ENCODE measurements at regions not wholly inside any gene's neighbourhood (a gene's known extent, or its start where the extent isn't known, plus 50 kb on each side); places are given as distances from the start of the nearest gene placed in this dataset.

DNA sequence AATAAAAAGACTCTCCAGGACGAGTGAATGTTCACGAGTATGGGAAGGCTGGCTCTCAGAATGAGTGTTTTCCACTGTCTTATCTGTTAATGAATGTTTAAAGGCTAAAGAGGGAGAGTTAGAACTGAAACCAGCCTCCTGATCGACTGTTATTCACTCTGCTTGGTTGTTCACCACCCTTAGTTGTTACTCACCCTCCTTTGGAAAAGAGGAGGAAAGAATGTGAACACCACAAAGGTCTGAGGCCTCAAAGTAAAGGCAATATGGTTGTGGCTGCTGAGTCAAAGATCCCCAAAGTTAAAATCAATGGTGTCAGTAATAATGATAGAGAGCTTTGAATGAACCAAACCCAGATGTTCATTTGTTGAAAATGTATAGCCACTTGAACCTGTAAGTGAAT lies 1793.2 kb upstream of the PCDH20 start:
- no peaks in the 10 kb centered on the region for H3K27me3 Mint-ChIP-seq
- CTCF ChIA-PET = interaction anchor here (1.5 kb wide), 1 partner anchor 12 kb away, joined by 4 read pairs; no protein-coding TSS in a partner anchor
- H3K4me1 Mint-ChIP-seq = no peaks in the 10 kb centered on the region

GRCh38 chr13:63206461-63206860 lies 1790.8 kb upstream of the PCDH20 start:
- Mint-ChIP-seq H3K36me3 (no peaks in the 10 kb centered on the region), H3K27ac (no peak overlapping the region), H3K4me1 (no peaks in the 10 kb centered on the region), H3K9me3 (no peaks in the 10 kb centered on the region), H3K27me3 (no peaks in the 10 kb centered on the region), H3K4me3 (no peak overlapping the region)
- no peak for DNase-seq
- CTCF ChIA-PET = no interaction called here

More for the DNA sequence above, 1793.2 kb upstream of the PCDH20 start:
- DNase-seq = no peak
- Mint-ChIP-seq H3K4me3 (no peak overlapping the region), H3K36me3 (no peaks in the 10 kb centered on the region), H3K9me3 (peaks cover 2% of the 10 kb centered on the region), H3K27ac (no peak overlapping the region)

- no peaks in the 10 kb centered on the region for H3K36me3 Mint-ChIP-seq
- H3K4me1 Mint-ChIP-seq = no peaks in the 10 kb centered on the region
- H3K27me3 Mint-ChIP-seq = no peaks in the 10 kb centered on the region
- CTCF ChIA-PET = no interaction called here
- no peak overlapping the region for H3K27ac Mint-ChIP-seq
- no peaks in the 10 kb centered on the region for H3K9me3 Mint-ChIP-seq
- no peak for DNase-seq
- no peak overlapping the region for H3K4me3 Mint-ChIP-seq
Observed at GRCh38 chr13:63201493-63201892, 1785.8 kb upstream of the PCDH20 start.

DNA sequence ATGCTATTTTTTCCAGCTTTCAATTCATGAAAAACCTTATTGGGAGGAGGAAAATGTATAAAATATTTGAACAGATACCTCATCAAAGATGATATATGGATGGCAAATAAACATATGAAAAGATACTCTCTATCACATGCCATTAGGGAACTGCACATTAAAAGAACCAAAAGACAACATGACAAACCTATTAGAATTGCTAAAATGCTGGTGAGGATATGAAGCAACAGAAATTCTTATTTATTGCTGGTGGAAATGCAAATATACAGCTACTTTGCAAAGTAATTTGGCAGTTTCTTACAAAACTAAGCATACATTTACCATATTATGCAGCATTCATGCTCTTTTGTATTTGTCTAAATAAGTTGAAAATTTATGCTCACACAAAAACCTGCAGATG lies 1783.9 kb upstream of the PCDH20 start:
- Mint-ChIP-seq H3K36me3 (no peaks in the 10 kb centered on the region), H3K4me3 (no peak overlapping the region)

GRCh38 chr13:63198071-63198470 lies 1782.4 kb upstream of the PCDH20 start:
- Mint-ChIP-seq H3K27me3 (no peaks in the 10 kb centered on the region), H3K27ac (no peak overlapping the region), H3K4me1 (no peaks in the 10 kb centered on the region), H3K4me3 (no peak overlapping the region), H3K36me3 (no peaks in the 10 kb centered on the region), H3K9me3 (no peaks in the 10 kb centered on the region)
- CTCF ChIA-PET = no interaction called here
- no peak for DNase-seq

More for the DNA sequence above, 1783.9 kb upstream of the PCDH20 start:
- no peaks in the 10 kb centered on the region for H3K4me1 Mint-ChIP-seq
- H3K27ac Mint-ChIP-seq = no peak overlapping the region
- H3K27me3 Mint-ChIP-seq = no peaks in the 10 kb centered on the region
- DNase-seq = no peak
- H3K9me3 Mint-ChIP-seq = no peaks in the 10 kb centered on the region
- CTCF ChIA-PET = no interaction called here

- H3K4me3 Mint-ChIP-seq = no peak overlapping the region
Observed at GRCh38 chr13:63195726-63196125, 1780.1 kb upstream of the PCDH20 start.

DNA sequence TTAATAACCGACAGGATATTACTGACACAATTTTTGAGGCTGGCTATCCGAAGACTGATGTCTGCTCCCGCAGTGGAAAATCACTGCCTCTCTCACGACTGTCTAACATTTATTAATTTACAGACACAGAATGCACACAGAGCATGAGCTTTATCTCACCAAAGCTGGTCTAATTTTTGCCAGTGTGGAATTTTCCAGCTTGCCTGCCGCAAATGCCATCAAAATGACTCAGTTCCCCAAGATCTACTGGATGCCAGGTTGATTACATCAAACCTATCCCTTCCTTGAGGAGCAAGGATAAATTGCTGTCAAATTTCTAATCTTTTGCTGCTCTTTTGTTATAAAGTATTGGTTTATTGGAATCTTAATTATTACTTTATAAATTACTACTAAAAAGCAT lies 1775.1 kb upstream of the PCDH20 start:
- Mint-ChIP-seq H3K36me3 (no peaks in the 10 kb centered on the region), H3K9me3 (peaks cover 6% of the 10 kb centered on the region), H3K4me1 (no peaks in the 10 kb centered on the region), H3K27me3 (no peaks in the 10 kb centered on the region), H3K4me3 (no peak overlapping the region), H3K27ac (no peak overlapping the region)
- CTCF ChIA-PET = no interaction called here
- no peak for DNase-seq

More at GRCh38 chr13:63195726-63196125, 1780.1 kb upstream of the PCDH20 start:
- no peak overlapping the region for H3K27ac Mint-ChIP-seq
- CTCF ChIA-PET = no interaction called here
- H3K4me1 Mint-ChIP-seq = no peaks in the 10 kb centered on the region
- peaks cover 4% of the 10 kb centered on the region for H3K9me3 Mint-ChIP-seq
- no peaks in the 10 kb centered on the region for H3K36me3 Mint-ChIP-seq
- no peaks in the 10 kb centered on the region for H3K27me3 Mint-ChIP-seq
- no peak for DNase-seq

- CTCF ChIA-PET = no interaction called here
Observed at GRCh38 chr13:63190219-63190618, 1774.6 kb upstream of the PCDH20 start.

DNA sequence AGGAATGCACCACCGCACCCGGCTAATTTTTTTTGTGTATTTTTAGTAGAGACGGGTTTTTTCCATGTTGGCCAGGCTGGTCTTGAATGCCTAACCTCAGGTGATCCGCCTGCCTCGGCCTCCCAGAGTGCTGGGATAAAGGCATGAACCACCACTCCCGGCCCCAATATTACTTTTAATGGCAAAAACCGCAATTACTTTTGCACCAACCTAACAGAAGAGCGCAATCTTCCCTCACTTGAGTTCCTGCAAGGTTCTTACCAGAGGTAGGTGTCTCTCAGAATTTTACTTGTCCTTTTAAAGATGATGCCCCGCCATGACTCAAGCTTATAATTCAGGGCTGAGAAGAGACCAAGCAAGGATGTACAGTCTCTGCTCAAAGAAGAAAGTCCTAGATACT lies 1774.1 kb upstream of the PCDH20 start:
- CTCF ChIA-PET = no interaction called here
- Mint-ChIP-seq H3K4me1 (no peaks in the 10 kb centered on the region), H3K27me3 (no peaks in the 10 kb centered on the region), H3K36me3 (no peaks in the 10 kb centered on the region), H3K4me3 (no peak overlapping the region), H3K27ac (no peak overlapping the region), H3K9me3 (peaks cover 6% of the 10 kb centered on the region)
- DNase-seq = no peak

More at GRCh38 chr13:63190219-63190618, 1774.6 kb upstream of the PCDH20 start:
- Mint-ChIP-seq H3K27me3 (no peaks in the 10 kb centered on the region), H3K27ac (no peak overlapping the region), H3K4me1 (no peaks in the 10 kb centered on the region), H3K36me3 (no peaks in the 10 kb centered on the region), H3K4me3 (no peak overlapping the region), H3K9me3 (peaks cover 6% of the 10 kb centered on the region)
- DNase-seq = no peak

- CTCF ChIA-PET = no interaction called here
- Mint-ChIP-seq H3K9me3 (peaks cover 5% of the 10 kb centered on the region), H3K27me3 (no peaks in the 10 kb centered on the region), H3K4me1 (no peaks in the 10 kb centered on the region), H3K4me3 (no peak overlapping the region), H3K36me3 (no peaks in the 10 kb centered on the region), H3K27ac (no peak overlapping the region)
- no peak for DNase-seq
Observed at GRCh38 chr13:63184693-63185092, 1769.0 kb upstream of the PCDH20 start.

DNA sequence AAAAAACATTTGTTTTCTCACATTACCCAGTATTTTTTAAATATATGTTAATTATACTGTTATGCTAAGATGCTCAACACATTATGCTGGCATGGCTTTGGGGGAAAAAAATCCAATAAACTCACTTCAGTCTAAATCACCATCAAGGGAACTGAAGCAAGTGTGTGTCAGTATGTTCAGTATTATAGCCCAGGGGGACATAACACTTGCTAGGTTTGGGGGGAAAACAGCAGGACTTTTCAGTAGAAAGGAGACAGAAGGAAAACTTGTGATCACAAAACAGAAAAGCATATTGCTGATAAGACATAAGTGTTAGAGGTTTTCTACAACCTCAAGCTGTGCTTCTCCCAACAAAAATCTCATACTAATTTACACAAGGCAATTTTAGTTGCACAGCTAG lies 1759.9 kb upstream of the PCDH20 start:
- CTCF ChIA-PET = no interaction called here
- peaks cover 14% of the 10 kb centered on the region for H3K9me3 Mint-ChIP-seq
- H3K36me3 Mint-ChIP-seq = no peaks in the 10 kb centered on the region
- no peak overlapping the region for H3K27ac Mint-ChIP-seq
- H3K4me3 Mint-ChIP-seq = no peak overlapping the region
- no peaks in the 10 kb centered on the region for H3K4me1 Mint-ChIP-seq
- H3K27me3 Mint-ChIP-seq = no peaks in the 10 kb centered on the region
- no peak for DNase-seq

GRCh38 chr13:63167699-63168337 lies 1752.2 kb upstream of the PCDH20 start:
- Mint-ChIP-seq H3K27ac (no peak overlapping the region), H3K4me3 (no peak overlapping the region), H3K36me3 (no peaks in the 10 kb centered on the region), H3K9me3 (no peaks in the 10 kb centered on the region), H3K4me1 (no peaks in the 10 kb centered on the region), H3K27me3 (no peaks in the 10 kb centered on the region)
- CTCF ChIA-PET = no interaction called here
- no peak for DNase-seq

DNA sequence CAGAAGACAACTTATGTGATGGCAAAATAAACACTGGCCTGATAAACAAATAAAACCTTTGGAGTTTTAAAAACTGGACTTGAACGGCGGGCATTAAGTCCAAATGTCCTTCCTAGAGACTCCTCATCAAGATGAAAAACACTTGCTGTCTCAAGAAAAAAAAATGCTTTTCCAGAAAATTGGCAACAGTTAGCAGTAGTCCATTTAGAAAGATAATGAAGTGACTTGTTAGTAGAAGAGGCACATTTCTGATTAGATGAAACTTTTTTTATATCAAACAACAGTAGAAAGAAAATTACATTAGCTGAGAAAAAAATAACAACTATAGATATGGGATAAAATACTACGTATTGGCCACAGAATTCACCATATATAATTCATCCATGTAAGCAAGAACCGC lies 1750.7 kb upstream of the PCDH20 start:
- no peaks in the 10 kb centered on the region for H3K36me3 Mint-ChIP-seq
- no peak overlapping the region for H3K27ac Mint-ChIP-seq
- H3K4me3 Mint-ChIP-seq = no peak overlapping the region
- CTCF ChIA-PET = interaction anchor here (0.9 kb wide), 1 partner anchor 12 kb away, joined by 3 read pairs; no protein-coding TSS in a partner anchor
- H3K4me1 Mint-ChIP-seq = no peaks in the 10 kb centered on the region
- H3K9me3 Mint-ChIP-seq = no peaks in the 10 kb centered on the region
- H3K27me3 Mint-ChIP-seq = no peaks in the 10 kb centered on the region
- no peak for DNase-seq

DNA sequence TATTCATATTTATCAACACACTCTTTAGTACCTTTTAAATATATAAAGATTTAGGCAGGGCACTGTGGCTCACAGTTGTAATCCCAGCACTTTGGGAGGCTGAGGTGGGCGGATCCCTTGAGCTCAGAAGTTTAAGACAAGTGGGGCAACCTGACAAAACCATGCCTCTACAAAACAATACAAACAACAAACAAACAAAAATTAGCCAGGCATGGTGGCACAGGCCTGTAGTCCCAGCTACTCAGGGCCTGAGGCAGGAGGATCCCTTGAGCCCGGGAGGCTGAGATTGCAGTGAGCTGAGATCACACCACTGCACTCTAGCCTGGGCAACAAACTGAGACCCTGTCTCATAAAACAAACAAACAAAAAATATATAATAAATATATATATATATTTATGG lies 1748.3 kb upstream of the PCDH20 start:
- H3K4me1 Mint-ChIP-seq = no peaks in the 10 kb centered on the region
- no peak overlapping the region for H3K4me3 Mint-ChIP-seq
- CTCF ChIA-PET = no interaction called here

DNA sequence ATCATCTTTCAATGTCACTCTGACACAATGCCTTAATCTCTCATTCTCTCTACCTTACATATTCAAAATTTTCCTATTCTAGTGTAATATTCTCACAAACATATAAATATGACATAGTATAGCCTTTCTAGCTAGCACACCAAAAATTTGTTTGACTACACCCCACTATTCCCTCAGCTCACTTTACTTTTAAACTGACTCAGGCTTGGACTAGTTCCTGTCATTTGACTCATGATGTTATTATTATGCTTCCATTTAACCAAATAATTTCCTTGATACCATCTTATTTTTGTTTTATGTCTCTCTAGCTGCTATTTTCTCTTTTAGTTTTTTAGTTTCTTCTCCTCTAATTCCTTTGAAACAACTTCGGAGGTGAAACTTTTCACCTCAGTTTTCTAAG lies 1745.6 kb upstream of the PCDH20 start:
- no peaks in the 10 kb centered on the region for H3K27me3 Mint-ChIP-seq
- H3K27ac Mint-ChIP-seq = no peak overlapping the region
- no peak for DNase-seq
- H3K36me3 Mint-ChIP-seq = no peaks in the 10 kb centered on the region
- CTCF ChIA-PET = no interaction called here
- no peak overlapping the region for H3K4me3 Mint-ChIP-seq
- no peaks in the 10 kb centered on the region for H3K9me3 Mint-ChIP-seq
- H3K4me1 Mint-ChIP-seq = no peaks in the 10 kb centered on the region

More for the DNA sequence above, 1748.3 kb upstream of the PCDH20 start:
- Mint-ChIP-seq H3K36me3 (no peaks in the 10 kb centered on the region), H3K9me3 (no peaks in the 10 kb centered on the region), H3K27me3 (no peaks in the 10 kb centered on the region), H3K27ac (no peak overlapping the region)
- DNase-seq = no peak

DNA sequence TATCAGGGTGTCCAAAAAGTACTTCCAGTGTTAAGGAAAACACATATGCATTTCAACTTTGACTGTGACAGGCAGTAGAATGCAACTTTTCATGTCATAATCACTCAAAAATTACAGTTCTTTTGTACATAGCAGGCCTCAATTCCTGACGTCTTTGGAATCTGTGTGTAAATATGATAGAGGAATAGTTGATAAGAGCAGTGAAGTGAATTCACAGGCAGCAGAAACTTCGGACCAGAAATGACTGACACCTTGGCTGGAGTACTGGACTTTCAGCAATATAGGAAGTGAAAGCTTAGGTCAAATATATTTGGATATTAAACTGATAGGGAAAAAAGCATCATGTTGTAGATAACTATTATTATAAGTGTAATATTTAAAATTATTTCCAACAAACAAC lies 1741.2 kb upstream of the PCDH20 start:
- no peaks in the 10 kb centered on the region for H3K4me1 Mint-ChIP-seq
- no peaks in the 10 kb centered on the region for H3K27me3 Mint-ChIP-seq
- no peak overlapping the region for H3K4me3 Mint-ChIP-seq
- CTCF ChIA-PET = no interaction called here
- no peaks in the 10 kb centered on the region for H3K36me3 Mint-ChIP-seq
- H3K27ac Mint-ChIP-seq = no peak overlapping the region
- no peak for DNase-seq
- no peaks in the 10 kb centered on the region for H3K9me3 Mint-ChIP-seq

All from activated naive CD4-positive, alpha-beta T cell treated with anti-CD3 and anti-CD28 coated beads, Interleukin-2, amount 10 ng/mL, durations not matched to agents 7 days and 5 days (primary cell).